GM19395 (cell line): ENCODE measurements at regions not wholly inside any gene's neighbourhood (a gene's known extent, or its start where the extent isn't known, plus 50 kb on each side); places are given as distances from the start of the nearest gene placed in this dataset.
"Not testable (repeated sequence)": the region's sequence is repeated elsewhere in the genome, so short reads cannot be mapped to it uniquely, and the experiment has no call there.

Experiments
- ATAC-seq: cut with Tn5 transposase; IDR thresholded peaks from one replicate; pipeline ENCODE4 v1.9.1; 2021; ENCODE audit warnings: mild to moderate bottlenecking, moderate library complexity; ENCODE audit not compliant: unreplicated experiment

DNA sequence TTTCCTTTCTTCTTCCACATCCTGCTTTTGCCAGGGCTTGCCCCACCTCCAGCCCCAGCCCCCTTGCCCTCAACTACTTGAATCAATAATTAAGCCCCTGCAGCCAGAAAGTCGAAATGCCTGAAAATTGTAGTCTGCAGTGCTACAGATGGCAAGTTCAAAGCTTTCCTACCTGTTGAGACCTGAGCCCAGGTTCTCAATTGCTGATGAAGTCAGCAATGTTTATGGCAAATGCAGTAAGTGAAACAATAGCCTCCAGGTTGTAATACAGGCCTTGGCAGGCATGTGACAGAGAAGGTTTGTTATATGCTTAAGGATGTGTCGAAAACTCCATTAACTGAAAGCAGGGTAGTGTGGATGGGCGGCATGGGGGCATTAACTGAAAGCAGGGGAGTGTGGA is 181.1 kb upstream of the SESN3 start:
- ATAC-seq, result no peak

DNA sequence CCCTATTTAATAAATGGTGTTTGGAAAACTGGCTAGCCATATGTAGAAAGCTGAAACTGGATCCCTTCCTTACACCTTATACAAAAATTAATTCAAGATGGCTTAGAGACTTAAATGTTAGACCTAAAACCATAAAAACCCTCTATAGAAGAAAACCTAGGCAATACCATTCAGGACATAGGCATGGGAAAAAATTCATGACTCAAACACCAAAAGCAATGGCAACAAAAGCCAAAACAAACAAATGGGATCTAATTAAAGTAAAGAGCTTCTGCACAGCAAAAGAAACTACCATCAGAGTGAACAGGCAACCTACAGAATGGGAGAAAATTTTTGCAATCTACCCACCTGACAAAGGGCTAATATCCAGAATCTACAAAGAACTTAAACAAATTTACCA is 179.7 kb upstream of the SESN3 start:
- ATAC-seq, result not testable (repeated sequence)

GRCh38 chr11:95406271-95406670 is 175.3 kb upstream of the SESN3 start:
- no peak for ATAC-seq

DNA sequence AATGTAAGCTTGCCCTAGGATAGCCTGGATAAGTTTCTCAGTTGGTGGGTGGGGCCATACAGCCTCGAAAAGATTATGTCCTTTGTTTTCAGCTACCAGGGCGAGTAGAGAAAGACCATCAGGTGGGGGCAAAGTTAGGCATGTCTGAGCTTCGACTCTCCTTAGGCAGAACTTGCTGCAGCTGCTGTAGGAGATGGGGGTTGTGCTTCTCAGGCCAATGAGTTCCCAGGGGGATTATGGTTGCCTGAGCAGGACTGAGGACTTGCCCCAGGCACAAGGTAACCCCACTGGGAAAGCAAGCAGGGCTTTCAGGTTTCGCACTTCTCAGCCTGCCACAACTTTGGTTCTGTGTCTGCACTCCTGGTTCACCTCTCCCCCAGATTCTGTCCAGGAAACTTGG is 173.4 kb upstream of the SESN3 start:
- ATAC-seq, result no peak

DNA sequence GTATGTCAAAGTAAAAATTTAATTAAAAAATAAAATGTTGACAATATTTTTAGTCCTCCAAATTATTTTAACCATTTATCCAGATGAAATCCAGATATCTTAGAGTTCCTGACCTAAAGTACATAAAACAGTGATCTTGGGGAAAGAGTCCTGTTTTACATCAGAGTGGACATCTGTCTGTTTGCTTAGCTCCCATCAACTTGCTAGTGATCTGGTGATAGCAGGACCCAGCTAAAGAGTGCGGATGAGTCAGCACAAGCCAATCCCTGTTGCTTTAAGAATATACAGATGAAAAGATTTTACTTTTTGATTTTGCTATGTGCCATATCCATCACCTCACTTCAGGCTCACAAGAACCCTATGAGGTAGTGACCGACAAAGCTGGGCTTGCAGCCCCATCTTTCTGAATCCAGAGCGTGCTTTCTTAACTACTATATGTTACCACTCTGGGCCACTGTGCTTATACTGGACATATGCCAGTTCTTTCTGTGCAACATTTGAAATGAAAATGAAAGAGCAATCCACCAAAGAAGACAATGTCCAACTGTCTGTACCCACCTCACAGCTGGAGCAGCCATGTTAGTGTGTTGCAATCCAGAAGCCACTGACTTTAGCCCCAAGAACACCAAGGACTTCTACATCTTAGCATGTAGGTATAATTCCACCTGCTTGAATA is 167.6 kb upstream of the SESN3 start:
- no peak for ATAC-seq

DNA sequence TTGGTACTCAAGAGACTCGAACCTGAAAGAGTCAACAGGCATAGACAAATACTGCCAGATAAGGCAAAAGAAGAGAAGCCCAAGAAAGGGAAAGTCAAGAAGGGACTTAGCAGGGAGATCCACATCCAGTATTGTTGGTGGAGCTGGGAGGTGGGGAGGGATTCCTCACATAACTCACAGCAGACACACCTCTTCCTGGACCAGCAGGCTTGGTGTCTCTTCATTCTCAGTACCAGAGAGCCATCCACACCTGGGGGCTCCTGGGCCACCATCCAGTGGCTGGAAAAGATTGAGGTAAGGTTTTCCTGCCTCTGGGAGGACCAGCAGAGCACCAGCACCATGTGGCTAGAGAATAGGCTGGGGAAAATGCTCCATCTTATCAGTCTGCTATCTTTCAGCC is 161.6 kb upstream of the SESN3 start:
- ATAC-seq, result no peak

DNA sequence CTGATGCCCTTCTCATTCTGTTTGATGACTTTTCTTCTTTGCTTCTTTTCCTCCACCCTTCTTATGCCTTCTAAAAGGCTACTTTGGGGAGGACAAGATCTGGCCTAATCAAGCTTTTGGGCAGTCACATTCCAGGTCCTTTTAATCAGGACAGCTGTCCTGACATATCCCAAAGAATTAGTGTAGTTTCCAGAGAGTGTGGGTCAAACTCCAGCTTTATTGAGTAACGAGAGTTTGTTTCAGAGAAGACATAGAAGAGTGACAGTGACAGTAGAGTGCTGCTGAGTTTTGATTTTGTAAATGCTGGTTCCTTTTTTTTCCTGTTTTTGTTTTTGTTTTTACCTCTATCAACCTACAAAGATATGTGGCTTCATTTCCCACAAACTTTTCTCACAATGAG is 158.4 kb upstream of the SESN3 start:
- no peak for ATAC-seq

DNA sequence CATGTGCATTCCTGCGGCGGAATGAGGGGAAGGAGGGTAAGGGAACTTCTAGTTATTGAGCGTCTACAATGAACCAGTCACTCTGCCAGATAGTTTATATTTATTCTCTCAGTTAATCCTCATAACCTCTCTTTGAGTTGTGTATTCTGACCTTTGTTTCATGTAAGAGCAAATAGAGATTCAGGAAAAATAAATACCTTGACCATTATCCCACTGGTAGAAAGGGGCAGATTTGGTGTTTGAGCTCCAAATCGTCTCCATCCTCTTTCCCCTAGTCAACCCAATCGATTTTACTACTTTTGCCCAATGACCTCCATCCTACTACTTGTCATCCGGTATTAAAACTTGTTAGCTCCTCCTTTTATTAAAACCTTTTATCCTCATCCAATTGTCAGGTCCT is 157.1 kb upstream of the SESN3 start:
- ATAC-seq, result no peak

DNA sequence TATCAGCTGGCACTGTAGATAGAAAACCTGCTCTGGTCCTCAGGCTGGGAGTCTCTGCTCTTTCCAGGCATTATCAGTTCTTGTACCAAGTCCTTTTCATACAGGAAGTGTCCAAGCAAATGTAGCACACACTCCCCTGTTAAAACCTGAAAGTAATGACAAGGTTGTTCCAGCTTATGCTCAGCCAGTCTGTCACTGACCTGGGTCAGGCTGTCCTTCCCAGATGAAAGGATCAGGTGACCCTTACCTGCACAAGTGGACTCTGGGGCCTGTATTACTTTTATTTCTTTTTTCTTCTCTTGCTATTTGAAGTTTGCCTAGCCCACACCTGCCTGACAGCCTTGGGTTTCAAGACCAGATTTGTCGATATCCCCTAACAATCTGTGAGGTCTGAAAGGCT is 156.3 kb upstream of the SESN3 start:
- no peak for ATAC-seq

GRCh38 chr11:95385577-95385976 is 154.6 kb upstream of the SESN3 start:
- ATAC-seq, result no peak

DNA sequence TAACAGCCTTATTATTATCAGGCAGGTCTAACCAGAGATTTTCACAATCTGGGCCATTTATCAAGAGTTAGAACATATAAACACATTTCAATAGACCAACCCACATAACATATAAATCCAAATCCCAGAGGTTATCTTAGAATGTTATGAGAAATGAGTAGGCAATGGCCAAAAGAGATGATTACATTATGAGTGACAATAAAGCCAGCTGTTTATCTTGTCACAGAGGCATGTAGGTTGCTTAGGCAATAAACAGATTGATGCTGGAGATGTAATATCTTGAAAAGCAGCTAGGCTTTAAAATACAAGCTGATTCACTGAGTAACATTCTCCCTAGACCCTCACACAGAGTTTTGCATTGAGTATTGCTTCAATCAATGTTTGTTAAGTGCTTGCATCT is 148.5 kb upstream of the SESN3 start:
- no peak for ATAC-seq

DNA sequence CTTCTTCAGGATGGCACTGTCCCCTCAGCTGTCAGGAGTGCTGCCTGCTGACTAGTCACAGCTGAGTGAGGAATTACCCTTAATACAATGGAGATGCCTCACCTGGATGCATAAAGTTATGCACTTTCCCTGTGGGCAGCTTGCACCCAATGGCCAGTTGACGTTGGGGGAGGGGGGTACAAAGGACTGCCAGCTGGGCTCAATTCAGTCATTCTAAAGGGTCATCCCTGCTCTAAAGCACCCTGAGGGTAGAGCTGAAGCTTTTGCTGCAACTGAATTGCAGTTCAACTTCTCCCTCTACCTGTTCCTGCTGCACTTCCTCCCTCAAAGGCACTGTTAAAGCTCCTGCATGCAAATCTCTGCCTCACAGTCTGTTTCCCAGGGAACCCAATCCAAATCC is 147.8 kb upstream of the SESN3 start:
- ATAC-seq, result no peak

GRCh38 chr11:95378111-95378510 is 147.1 kb upstream of the SESN3 start:
- no peak for ATAC-seq

DNA sequence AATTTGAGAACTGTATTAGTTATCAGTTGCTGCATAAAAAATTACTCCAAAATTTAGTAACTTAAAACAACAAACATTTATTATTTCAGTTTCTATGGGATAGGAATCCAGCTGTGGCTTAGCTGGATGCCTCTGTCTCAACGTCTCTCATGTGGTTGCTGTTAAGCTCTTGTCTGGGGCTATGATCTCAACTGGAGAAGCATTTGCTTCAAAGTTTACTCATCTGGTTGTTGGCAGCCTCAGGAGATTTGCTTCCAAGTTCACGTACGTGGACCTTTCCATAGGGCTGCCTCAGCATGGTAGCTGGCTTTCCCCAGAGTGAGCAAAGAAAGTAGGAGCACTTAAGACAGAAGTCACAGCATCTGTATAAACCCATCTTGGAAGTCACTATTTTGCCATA is 144.9 kb upstream of the SESN3 start:
- ATAC-seq, result no peak

- no peak for ATAC-seq
Measured at GRCh38 chr11:95375451-95375850, 144.4 kb upstream of the SESN3 start.

DNA sequence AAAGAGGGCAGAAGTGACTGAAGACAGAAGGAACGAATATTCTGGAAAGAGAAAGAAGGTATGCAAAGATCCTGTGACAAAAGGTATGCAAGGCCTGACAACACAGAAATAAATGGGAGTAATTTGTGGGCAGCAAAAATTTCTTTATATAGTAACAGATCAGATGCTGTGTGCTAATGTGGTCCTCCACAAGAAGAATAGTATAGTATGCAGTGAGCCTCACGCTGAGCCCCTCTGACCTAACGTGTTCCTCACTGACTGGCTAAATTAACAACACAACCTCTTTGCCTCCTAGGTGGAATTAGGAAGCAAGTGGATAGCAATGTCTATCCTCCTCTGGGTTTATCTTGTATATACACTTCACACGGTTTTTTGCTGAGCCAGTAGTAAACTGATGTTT is 143.1 kb upstream of the SESN3 start:
- no peak for ATAC-seq

DNA sequence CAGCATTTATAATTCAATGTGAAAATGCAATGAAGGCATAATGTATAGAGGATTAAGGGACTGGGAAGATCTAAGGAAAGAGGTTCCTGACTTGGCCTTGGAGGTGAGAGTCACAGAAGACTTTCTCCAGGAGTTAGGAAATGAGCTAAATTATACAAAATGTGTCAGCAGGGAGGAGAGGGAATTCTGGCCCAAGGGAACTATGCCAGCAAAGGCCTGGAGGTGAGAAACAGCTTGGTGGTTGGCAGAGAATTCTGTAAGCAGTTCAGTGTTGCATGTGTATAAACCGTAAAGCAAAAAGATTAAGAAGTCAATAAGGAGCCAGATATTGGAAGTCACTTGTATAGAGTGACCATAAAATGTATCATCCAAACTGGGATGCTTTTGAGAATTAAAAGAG is 142.2 kb upstream of the SESN3 start:
- no peak for ATAC-seq

GRCh38 chr11:95372097-95372656 is 141.2 kb upstream of the SESN3 start:
- no peak for ATAC-seq

GRCh38 chr11:95371153-95371552 is 140.2 kb upstream of the SESN3 start:
- ATAC-seq, result no peak

DNA sequence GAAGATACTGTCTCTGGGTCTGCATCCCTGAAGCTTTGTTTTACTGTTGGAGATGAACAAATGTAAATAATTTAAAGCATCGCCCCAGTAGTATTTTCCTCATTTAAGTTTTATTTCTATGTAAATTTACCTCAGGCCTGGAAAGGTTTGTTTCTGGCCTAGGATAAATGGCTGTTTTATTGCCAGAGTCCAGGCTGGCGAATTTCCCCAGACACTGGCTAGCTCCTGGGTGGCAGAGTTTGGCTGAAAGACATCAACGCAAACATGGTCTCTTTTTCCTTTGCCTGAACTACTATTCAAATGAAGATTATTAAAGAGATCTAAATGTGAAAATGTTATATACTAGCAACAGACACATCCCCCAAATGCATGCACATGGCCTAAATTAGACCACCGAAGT is 136.7 kb upstream of the SESN3 start:
- no peak for ATAC-seq

- no peak for ATAC-seq
Measured at GRCh38 chr11:95365348-95365747, 134.3 kb upstream of the SESN3 start.

DNA sequence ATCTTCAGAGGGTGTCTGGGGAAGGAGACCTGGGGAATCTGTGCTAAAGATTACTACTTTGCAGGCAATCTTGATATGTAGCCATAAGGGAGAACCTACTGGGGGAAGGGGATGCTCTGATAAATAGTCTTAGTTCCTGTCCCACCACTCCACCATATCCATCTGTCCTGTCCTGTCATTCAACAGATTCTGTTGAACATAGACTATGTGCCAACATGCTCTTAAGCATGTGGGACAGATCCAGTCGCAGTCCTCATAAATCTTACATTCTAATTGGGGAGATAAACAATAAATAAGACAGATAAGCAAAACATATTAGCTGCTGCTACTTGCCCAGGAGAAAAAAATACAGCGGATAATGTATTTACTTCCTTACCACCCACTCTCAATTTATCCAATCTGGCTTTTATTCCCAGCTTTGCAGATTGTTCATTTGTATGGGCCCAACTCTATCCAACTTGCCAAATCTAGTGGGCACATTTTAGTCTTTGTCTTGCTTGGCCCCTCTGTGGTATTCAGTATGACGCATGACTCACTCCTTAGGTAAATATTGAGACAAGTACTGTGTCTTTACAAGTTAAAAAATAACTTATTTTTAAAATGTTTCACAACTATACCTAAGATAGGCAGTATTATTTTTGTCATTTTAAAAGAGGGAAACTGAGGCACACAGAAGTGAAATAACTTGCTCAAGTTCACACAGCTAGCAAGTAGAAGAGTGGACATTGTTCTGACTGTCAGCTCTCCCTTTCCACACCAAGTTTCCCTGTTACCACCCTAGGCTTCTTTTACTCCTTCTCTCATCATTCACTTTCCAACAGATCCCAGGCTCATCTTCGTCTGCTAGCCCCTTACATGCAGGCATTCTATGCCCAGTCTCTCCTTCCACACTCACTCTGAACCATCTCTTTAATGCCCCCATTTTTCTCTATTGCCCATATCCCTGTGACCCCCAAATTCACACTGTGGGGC is 133.6 kb upstream of the SESN3 start:
- ATAC-seq, result no peak
